ENCODE measurements at regions not wholly inside any gene's neighbourhood (a gene's known extent, or its start where the extent isn't known, plus 50 kb on each side); places are given as distances from the start of the nearest gene placed in this dataset.
A peak's percentile ranks its signal among the peaks of the same experiment; 100 is the strongest.

DNA sequence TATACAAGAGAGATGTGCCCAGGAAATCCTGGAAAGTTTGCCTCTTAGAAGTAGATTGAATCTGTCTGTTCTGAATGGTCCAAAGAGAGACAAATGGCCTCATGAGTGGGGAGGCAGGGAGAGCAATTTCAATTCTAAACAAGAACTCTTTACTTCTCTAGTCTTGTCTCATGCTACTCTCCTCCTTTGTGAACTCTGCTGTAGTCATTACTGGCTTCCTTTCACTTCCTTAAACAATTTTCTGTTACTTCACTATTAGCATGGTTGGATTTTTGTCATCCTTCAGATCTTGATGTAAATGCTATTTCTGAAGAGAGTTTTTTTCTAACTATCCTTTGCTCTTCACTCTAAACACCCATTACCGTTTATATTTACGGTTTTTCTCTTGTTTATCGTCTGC lies 54.0 kb upstream of the GRIN3A start:
- no peaks in the 10 kb centered on the region for H3K27me3 ChIP-seq
- no peak overlapping the region for H3K4me3 ChIP-seq (ENCODE audit: low read depth, low read length)
- H3K9me3 ChIP-seq: no peaks in the 10 kb centered on the region
- no peak for DNase-seq
- H3K4me1 ChIP-seq: no peaks in the 10 kb centered on the region
- no peaks in the 10 kb centered on the region for H3K36me3 ChIP-seq
- TF ChIP-seq, protein P1, sequence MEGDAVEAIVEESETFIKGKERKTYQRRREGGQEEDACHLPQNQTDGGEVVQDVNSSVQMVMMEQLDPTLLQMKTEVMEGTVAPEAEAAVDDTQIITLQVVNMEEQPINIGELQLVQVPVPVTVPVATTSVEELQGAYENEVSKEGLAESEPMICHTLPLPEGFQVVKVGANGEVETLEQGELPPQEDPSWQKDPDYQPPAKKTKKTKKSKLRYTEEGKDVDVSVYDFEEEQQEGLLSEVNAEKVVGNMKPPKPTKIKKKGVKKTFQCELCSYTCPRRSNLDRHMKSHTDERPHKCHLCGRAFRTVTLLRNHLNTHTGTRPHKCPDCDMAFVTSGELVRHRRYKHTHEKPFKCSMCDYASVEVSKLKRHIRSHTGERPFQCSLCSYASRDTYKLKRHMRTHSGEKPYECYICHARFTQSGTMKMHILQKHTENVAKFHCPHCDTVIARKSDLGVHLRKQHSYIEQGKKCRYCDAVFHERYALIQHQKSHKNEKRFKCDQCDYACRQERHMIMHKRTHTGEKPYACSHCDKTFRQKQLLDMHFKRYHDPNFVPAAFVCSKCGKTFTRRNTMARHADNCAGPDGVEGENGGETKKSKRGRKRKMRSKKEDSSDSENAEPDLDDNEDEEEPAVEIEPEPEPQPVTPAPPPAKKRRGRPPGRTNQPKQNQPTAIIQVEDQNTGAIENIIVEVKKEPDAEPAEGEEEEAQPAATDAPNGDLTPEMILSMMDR (IDR thresholded peaks at IDR 0.05; ENCODE audit: low read depth, low read length): no peak

DNA sequence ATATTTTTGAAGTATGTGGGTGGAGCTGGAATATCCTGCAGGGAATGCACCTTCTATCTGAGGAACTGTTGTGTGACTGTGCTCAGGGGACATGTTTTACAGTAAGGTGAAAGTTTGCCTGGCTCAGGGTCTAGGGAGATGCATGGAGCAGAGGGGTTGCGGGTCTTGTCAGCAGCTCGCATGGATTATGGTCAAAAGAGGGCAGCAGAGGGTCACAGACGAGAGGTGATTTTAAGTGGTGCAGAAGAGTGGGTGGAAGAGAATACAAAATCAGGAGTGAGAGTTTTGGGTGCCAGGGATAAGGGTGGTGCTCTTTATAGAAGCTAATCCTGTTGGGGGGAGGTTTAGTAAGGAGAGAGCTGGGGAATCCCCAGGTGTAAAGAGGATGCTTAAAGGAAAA lies 53.5 kb upstream of the GRIN3A start:
- DNase-seq: peak; percentile 59
- H3K4me1 ChIP-seq: no peaks in the 10 kb centered on the region
- no peaks in the 10 kb centered on the region for H3K9me3 ChIP-seq
- no peaks in the 10 kb centered on the region for H3K27me3 ChIP-seq
- no peaks in the 10 kb centered on the region for H3K36me3 ChIP-seq
- TF ChIP-seq, protein P1 (IDR thresholded peaks at IDR 0.05; ENCODE audit: low read depth, low read length): peak; percentile 63
- H3K4me3 ChIP-seq (ENCODE audit: low read depth, low read length): no peak overlapping the region

DNA sequence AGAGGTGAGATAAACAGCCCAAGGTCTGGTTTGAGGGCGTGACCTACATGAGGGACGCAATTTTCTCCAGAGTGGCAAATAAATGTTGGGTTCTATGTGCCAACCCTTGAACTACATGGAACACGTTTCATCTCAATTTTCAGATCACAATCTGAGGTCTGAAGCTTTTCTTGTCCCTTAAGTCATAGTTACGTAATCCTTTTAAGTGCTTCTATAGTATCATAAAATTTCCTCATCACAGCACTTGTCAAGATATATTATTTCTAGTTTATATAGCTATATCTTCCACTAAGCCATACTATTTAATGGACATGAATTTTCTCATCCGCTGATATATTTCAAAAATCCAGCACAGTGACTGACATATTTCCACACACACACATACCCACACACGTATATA lies 53.1 kb upstream of the GRIN3A start:
- H3K4me1 ChIP-seq: no peaks in the 10 kb centered on the region
- no peaks in the 10 kb centered on the region for H3K9me3 ChIP-seq
- TF ChIP-seq, protein P1 (IDR thresholded peaks at IDR 0.05; ENCODE audit: low read depth, low read length): no peak
- no peak for DNase-seq
- H3K27me3 ChIP-seq: no peaks in the 10 kb centered on the region
- no peak overlapping the region for H3K4me3 ChIP-seq (ENCODE audit: low read depth, low read length)
- H3K36me3 ChIP-seq: no peaks in the 10 kb centered on the region

Measured in BE2C (cell line).